ENCODE measurements at regions not wholly inside any gene's neighbourhood (a gene's known extent, or its start where the extent isn't known, plus 50 kb on each side); places are given as distances from the start of the nearest gene placed in this dataset.

DNA sequence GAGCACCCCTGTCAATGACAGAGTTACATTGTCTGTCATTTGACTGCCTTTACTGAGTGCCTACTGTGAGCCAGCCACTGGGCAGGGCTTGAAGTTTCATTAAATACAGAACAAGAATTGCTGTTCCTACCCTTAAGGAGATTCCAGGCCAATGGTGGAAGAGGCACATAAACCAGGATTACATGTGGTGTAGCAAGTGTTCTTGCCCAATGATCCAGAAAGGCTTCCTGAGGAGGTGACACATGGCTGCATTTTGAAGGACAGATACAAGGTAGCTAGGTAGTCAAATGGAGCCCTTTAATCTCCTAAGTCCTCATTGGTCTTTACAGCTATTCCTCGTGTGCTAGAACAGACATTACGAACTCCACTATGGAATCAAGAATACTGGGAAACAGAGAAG is 312.7 kb downstream of the ETAA1 start:
- no peak for DNase-seq (ENCODE audit: low read depth in 3 of 3)

DNA sequence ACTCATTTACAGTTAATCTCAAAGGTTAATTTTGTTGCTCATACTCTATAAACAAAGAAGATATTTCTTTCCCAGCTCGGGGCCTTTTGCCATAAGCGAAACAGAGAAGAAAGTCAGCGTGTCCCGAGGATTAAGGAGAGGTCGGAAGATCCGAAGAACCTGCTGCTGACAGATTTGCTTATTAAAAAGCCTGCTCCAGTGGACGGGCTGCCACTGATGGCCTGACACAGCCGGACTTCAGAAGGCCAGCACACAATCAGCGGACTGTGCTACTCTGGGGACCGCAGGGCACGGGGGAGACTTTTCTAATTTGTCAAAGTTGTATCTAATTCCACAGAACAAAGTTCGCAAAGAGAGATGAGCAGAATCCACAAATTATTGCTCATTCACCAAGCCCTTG is 315.4 kb downstream of the ETAA1 start:
- no peak for DNase-seq (ENCODE audit: low read depth in 3 of 3)

DNA sequence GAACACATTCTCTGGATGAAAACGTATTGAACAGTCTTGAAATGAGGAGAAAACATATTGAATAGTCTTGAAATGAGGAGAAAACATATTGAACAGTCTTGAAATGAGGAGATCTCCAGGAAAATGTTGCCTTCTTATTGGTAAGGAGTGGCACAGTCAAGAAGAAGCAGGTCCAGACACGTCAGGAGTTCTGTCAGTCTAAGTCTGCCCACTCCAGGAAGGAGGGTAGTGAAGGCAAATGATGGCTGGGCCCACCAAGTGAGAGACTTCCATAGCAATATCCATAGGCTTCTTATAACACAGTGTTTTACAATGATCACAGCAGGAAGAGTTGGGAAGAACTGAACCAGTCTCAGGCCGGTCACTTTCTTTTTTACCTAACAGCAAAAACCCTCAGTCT is 316.2 kb downstream of the ETAA1 start:
- DNase-seq (ENCODE audit: low read depth in 3 of 3) = no peak

DNA sequence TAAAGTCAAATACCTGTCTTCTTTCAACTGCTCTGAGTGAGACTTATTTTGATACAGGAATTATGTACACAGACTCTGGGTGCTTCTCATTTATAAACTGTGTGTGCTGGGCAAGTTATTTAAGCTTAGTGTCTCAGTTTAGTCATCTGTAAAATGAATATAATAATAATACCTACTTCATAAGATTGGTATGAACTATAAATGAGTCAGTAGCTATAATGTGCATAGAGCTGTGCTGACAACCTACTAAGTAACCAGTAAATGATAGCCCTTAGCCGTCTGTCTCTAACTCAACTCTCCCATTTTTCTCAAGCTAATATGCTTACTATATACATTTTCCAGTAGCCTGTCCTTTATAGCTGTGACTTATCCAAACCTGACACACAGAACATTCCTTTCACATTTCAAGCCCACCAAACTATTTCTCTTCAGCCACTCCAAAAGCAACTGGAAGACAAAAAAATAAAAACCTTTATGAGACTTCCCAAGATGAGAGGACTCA is 319.8 kb downstream of the ETAA1 start:
- no peak for DNase-seq (ENCODE audit: low read depth in 3 of 3)

DNA sequence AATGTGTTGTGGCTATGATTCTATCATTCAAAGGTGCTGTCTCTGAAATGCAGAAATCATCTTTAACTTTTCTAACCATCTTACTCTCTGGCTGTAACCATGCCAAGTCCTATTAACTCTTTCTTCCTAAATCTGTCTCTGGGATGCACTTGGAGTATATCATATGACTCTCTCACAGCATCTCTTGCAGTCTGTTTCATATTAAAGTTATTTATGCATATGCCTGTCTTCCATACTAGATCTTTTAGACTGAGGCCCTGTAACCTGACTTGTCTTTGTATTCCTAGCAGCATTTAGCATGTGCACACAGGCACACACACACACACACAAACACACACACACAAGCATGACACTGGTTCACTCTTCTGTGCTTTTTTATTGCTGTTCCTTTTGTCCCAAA is 320.6 kb downstream of the ETAA1 start:
- no peak for DNase-seq (ENCODE audit: low read depth in 3 of 3)

DNA sequence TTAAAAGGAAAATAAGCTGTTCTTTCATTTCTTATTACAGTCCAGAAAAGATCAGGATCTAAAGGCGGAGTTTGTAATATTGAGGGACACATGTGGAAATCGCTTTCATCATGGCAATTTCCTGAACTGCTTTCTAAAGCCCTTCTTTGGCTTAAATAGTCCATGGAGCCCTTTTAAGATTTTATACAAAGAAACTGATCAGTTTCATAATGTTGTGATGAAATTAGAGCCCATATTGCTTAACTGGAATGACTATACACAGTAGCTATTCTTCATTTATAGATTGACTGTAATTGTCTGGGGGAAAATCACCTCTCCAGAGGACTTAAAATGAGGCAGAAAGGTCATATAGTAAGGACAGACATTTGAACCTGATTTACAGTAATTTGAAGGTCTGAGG is 322.2 kb downstream of the ETAA1 start:
- DNase-seq (ENCODE audit: low read depth in 3 of 3) = no peak

DNA sequence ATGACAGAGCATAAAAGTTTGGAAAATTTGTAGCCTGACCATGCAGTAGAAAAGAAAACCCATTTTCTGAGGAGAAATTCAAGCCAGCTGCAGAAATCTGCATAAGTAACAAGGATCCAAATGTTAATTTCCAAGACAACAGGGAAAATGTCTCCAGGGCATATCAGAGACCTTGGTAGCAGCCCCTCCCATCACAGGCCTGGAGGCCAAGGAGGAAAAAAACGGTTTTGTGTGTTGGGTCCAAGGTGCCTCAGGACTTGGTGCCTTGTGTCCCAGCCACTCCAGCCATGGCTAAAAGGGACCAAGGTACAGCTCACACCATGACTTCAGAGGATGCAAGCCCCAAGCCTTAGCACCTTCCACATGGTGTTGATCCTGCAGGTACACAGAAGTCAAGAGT is 324.4 kb downstream of the ETAA1 start:
- no peak for DNase-seq (ENCODE audit: low read depth in 3 of 3)

DNA sequence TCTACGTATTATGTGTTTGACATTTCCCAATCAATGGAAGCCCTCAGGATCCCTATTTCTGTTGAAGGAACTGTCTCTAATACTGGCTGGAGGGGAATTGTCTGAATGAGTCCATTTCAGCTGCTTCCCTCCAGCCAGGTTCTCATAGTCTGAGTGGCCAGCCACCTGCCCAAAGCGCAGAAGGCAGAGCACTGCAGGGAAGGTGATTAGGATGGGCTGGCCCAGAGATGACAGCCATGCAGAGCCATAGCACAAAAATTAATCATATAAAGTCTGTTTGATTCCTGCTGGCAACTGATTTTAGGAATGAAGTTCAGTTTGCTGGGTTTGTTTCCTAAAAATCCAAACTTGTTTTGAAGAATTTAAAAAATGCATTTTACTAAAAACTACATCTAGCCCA is 327.1 kb downstream of the ETAA1 start:
- DNase-seq (ENCODE audit: low read depth in 3 of 3) = no peak

DNA sequence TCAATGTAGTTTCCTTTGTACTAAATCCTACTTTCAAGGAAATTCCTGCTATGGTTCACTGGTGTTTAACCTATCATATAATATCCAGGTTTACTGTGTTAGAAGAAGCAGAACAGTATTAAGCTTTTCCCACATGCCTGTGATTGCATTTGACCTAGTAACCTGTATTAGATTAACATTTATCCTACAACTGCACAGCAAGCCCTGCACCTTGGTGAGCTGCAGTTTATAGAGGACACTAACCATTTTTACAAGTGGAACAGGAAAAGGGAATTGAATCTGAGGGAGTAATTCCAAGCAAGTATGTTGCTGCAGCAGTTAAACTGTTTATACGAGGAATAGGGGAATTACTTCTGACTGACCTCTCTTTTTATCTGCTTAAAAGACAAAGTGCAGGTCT is 328.6 kb downstream of the ETAA1 start:
- no peak for DNase-seq (ENCODE audit: low read depth in 3 of 3)

DNA sequence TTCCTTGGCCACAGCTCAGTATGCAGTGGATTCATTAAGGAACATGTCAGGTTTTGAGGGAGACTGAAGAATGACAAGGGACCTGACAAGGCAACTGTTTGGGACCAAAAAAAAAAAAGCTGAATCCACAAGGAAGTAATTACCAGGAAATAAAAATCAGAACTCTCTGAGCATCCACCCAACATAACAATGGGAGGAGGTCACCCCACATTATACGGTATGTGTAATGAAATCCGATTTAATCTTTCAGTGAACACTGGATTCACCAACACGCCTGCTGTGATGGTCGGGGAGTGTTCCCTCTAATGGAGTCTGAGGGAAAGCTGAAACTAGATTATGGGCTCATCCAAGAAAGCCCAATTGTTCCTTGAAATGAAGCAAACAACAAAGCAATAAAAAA is 329.3 kb downstream of the ETAA1 start:
- no peak for DNase-seq (ENCODE audit: low read depth in 3 of 3)

DNA sequence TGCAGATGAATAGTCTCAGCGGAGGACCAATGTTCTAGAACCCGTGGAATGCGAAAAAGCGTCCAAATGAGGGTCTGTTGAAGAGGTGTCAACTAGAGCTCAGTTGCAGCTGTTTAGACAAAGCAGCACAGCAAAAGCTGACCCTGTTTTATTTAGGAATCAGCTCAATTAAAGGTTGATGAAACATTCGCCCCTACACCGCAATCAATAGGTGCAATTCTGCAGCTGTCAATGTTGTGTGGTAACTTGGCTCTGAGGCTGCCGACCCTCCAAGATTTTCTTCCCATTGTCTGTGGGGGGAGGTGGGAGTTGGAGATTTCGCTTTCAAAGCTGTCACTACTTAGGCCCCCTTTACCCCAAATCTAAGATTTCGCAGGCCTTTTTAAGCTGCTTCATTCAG is 330.0 kb downstream of the ETAA1 start:
- DNase-seq (ENCODE audit: low read depth in 3 of 3) = no peak

DNA sequence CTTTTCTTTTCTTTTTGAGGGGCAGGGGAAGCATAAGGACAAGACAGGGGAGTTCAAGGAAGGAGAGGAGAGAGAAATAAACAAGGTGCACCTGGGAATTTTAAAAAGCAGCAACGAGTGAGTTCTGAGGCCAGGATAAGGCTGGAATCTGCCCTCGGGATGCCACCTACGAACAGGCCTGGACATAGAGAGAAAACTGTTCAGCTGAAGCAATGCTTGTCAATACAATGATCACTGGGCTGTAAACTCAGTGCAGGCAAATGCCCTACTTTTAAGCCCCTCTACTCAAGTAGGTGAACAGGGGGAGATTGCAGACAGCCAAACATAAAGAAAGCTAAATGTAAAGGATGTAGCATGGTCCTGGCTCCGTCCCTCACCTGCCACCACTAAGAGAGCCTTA is 330.5 kb downstream of the ETAA1 start:
- no peak for DNase-seq (ENCODE audit: low read depth in 3 of 3)

DNA sequence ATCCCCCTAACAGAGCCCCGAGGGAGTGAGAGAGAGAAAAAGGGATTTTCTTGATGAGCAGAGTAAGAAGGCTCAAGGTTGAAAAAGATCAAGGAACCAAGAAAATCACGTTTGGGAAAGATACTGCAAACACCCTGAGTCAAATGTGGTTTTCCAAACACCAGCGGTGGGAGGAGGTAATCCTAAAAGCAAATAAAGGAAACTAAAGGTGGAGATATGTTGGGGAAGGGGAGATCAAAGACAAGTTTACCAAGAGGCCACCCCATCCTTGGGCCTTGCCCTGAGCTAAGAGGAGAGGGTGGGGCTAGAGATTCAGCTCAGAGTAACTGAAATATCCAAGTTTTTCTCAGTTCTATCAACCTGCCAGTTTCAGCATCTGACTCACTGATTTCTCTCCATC is 332.3 kb downstream of the ETAA1 start:
- no peak for DNase-seq (ENCODE audit: low read depth in 3 of 3)

DNA sequence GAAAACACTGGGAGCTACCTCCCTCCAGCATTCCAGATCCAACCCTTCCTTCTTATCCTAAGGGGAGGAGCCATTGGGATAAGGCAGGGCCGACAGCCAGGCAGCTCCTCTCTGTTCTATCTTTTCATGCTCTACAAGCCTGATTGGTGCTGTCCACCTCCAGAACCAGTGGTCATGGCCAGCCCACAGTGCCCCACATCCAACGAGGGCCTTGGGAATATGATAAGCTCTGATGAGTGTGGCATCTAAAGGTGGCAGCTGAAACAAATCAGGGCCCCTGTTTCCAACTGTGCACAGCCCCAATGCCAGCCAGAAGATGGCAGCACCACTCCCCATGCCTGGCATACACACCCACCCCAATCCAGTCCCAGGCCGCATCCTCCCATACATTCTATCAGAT is 329.3 kb downstream of the C1D start:
- DNase-seq (ENCODE audit: low read depth in 3 of 3) = peak in 1 of 3 donors; percentile 3

DNA sequence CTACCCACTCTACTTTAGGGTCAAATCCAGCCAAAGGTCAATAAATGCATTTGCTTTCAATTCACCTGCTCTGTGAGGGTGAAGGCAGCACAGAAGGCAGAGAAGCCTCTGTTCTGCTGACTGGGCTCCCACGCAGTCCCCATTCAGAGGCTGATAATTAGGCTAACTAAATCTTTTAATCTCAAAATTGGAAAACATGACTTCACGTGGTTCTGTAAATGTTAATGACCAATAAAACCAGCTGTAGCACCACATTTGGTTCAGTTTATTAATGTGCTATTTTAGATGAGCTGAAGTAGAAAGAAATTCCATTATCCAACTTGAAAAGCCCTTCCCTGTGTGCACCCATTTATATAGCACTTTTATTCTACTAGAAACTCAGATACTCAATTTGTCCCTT is 310.6 kb downstream of the C1D start:
- no peak for DNase-seq (ENCODE audit: low read depth in 3 of 3)

DNA sequence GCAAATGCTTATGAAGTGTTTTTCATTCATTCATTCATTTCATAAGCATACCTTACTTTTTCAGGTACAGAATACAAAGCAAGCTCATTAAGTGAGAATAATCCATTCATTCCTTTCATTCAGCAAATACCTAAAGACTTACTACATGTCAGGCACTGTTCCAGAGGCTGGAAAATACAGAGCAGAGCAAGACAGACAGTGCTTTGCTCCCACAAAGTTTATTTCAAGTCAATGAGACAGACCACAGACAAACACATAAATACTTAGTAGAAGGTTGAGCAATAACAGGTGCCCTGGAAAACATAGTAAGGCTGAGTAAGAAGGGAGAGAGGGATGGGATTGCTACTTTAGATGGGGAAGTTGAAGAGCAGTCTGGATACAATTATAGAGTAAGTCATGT is 309.8 kb downstream of the C1D start:
- no peak for DNase-seq (ENCODE audit: low read depth in 3 of 3)

DNA sequence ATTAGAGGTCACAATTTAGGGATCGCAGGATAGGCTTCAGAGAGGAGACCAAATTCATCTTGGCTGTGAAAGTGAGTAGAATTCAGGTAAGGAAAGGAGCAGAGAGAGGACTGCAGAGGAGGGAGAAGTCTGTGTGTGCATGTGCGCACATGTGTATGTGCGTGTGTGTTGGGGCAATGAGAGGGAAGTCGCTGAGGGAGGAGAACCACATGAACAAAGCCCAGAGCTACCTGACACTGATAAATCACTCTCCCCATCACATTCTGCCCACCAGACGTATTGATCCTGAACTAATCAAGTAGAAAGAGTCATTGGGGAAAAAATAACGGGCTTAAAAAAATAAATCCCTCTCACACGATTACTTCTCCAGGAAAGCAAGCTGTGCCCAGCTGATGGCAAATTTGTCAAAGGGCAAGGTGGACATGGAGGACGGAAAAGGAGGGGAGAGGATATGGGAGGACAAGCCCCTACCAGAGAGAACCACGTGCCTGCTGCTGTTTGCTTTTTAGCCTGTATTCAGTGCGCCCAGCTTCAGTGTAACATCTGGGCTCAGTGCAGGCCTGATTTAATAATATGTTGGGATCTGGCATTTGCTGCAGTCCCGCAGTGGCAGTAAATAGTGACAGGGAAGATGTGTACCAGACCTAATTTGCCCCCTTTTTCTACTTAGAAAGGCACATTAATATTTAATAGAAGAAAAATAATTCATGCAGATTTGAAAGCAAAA is 307.5 kb downstream of the C1D start:
- DNase-seq (ENCODE audit: low read depth in 3 of 3) = no peak

DNA sequence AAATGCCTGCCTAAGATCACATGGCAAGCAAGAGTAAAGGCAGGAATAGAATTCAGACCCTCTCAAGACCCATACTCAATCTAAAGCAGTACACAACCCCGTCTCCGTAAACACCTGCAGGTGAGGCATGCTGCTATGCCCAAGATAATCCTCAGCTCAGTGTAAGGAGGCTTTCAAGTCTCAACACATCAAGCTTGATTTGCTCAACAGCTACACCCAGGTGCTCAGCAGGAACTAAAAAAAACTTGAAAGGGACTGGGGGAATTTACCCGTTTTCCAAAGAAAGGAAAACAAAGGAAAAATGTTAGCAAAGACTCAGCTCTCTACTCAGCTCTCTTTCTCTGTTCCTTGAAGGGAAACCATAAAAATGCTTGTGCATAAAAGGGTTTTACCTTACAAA is 301.8 kb downstream of the C1D start:
- no peak for DNase-seq (ENCODE audit: low read depth in 3 of 3)

DNA sequence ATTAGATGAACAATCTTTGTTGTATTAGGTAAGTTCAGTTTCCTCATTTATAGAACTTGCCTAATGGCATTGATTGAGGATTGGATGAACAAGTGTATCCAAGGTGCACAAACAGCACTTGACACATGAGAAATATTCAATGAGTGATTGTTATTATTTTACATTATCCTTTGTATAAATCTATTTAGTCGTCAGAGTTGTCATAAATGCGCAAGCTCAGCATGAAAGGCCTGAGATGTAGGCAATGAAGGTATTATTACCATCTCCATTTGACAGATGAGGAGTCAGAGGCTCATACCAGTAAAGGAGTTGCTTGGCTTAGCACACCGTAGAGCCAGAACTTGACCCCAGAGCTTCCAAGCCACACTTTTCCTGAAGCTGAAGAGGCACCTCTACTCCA is 291.4 kb downstream of the C1D start:
- no peak for DNase-seq (ENCODE audit: low read depth in 3 of 3)

DNA sequence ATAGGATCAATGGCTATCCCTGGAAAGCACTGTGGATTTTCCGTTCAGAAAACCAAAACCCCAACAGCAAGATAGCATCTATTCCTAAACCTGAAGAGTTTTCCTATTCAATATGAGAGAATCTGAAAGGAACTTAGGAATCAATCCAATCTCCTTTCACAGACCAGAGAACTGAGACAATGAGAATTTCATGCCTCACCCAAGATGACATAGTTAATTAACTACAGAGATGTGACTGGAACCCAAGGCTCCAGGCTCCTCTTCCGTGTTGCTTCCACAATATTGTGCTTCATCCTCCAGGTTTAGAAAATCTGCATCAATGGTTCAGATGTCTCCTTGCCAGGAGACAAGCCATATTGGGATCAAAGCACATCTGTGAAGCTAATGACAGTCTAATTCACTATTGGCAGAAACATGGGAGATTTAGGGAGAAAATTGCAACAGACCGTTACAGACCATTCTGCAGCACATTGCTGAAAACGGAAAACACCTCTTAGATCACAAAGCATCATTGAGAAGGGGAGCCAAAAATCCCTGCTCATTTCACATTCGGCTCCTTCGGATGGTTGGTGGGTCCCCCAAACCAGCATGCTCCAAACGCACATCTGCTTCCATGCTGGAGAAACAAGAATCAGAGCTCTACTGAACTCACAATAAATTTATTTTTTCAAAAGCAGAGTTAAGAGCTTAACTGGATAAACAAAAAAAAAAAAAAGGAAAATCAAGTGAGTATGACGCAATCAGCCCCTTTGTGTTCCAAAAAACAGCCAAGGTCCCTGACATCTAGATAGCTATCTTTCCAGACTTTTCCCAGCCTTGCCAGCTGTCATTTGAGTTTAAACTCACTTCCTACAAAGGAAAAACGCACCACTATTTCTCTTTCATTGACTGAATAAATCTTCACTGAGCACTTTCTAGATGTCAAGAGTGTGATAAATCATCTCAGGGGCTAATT is 290.3 kb downstream of the C1D start:
- DNase-seq (ENCODE audit: low read depth in 3 of 3) = no peak

DNA sequence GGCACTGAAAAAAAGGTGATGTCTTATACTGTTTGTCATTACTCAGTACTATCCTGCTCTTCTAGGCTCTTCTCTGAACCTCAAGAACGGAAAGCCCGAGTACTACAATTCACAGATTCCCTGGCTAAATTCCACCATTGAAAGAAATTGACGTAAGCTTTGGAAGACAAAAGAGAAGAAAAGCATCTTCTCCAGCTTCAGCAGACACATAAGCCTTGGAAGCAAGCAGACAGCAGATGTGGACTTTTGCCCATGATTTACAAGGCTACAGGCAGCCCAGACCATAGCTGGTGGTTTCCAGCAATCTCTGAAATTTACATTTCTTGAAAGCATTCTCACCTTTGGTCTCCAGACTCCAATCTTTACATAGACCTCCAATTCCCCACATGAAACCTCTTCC is 289.0 kb downstream of the C1D start:
- DNase-seq (ENCODE audit: low read depth in 3 of 3) = no peak

DNA sequence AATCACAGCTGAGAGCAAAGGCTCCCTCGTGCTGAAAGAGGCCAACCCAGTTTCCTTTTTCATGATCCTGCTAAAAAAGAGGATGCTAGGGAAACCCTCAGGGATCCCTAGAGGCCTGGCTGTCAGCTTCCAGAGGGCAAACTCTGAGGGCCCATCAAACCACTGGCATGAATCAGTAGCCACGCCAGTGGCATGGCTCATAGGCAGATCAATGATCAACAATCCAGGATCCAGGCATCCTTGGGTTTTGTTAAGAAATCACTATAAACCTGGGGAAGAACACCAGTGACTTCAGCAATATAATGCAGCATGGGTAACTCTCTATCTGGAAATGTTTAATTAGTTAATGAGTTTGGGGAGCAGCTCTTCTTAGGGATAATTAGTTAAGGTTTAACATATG is 286.5 kb downstream of the C1D start:
- DNase-seq (ENCODE audit: low read depth in 3 of 3) = no peak

DNA sequence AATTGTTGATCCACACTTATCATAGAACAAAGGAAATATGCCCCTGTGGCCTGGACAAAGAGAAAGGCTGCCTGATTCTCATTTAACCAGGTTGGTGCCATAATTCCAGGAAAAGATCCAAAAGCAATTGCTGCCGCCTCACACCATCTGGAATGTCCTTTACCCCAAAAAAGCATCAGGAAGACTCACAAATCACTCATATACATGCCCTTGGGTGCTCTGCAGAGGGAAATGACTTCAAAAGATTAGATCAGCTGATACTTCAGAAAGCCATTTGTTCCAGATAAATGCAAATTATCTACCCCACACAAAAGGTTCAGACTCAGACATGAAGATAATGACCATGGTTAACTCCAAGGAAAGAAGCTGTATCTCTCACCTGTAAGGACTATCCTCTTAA is 285.8 kb downstream of the C1D start:
- DNase-seq (ENCODE audit: low read depth in 3 of 3) = no peak
